HFFc6 (cell line): ENCODE measurements at regions not wholly inside any gene's neighbourhood (a gene's known extent, or its start where the extent isn't known, plus 50 kb on each side); places are given as distances from the start of the nearest gene placed in this dataset.

Experiments used
- DNase-seq: peaks from one replicate; pipeline ENCODE4 v3.0.0-alpha.2; 2018
- H3K27ac Mint-ChIP-seq: 2 replicates; pipeline ENCODE4 v1.8.0; 2020; ENCODE audit warnings: mild to moderate bottlenecking, mixed read lengths
- H3K27me3 Mint-ChIP-seq: 2 replicates; pipeline ENCODE4 v1.8.0; 2021; ENCODE audit warnings: mild to moderate bottlenecking, moderate library complexity, mixed read lengths; ENCODE audit not compliant: insufficient read depth
- H3K36me3 Mint-ChIP-seq: 2 replicates; pipeline ENCODE4 v1.8.0; 2021; ENCODE audit warnings: low read depth, mixed read lengths
- H3K4me1 Mint-ChIP-seq: 2 replicates; pipeline ENCODE4 v1.8.0; 2020; ENCODE audit warnings: low read depth, mixed read lengths
- H3K4me3 Mint-ChIP-seq: 2 replicates; pipeline ENCODE4 v1.8.0; 2020; ENCODE audit warnings: mild to moderate bottlenecking, moderate library complexity, mixed read lengths
- H3K9me3 Mint-ChIP-seq: 2 replicates; pipeline ENCODE4 v1.8.0; 2020; ENCODE audit warnings: mild to moderate bottlenecking, mixed read lengths
- CTCF ChIP-seq: fragments of 200-600 bp; sonication (generic); IDR thresholded peaks from 2 replicates; pipeline ENCODE4 v1.5.0; 2021; ENCODE audit warnings: antibody characterized with exemption, mild to moderate bottlenecking

GRCh38 chr22:46051646-46052045 is 74.7 kb upstream of the WNT7B start:
- peaks cover 3% of the 10 kb centered on the region for H3K27me3 Mint-ChIP-seq
- TF ChIP-seq CTCF: no peak
- no peaks in the 10 kb centered on the region; the same call in 1 of the 2 replicates for H3K36me3 Mint-ChIP-seq
- peak overlapping the region; percentile 91 for H3K27ac Mint-ChIP-seq
- peaks cover 45% of the 10 kb centered on the region for H3K4me1 Mint-ChIP-seq
- no peak for DNase-seq
- no peak overlapping the region for H3K4me3 Mint-ChIP-seq
- H3K9me3 Mint-ChIP-seq: no peaks in the 10 kb centered on the region

- H3K4me3 Mint-ChIP-seq: peak overlapping the region; percentile 92
- H3K9me3 Mint-ChIP-seq: no peaks in the 10 kb centered on the region
- TF ChIP-seq CTCF: no peak
- peak overlapping the region; percentile 91 for H3K27ac Mint-ChIP-seq
- DNase-seq: no peak
- no peaks in the 10 kb centered on the region; the same call in 1 of the 2 replicates for H3K36me3 Mint-ChIP-seq
- H3K27me3 Mint-ChIP-seq: peaks cover 3% of the 10 kb centered on the region
- peaks cover 52% of the 10 kb centered on the region for H3K4me1 Mint-ChIP-seq
These were observed 75.4 kb upstream of the WNT7B start for GRCh38 chr22:46052331-46052771.

GRCh38 chr22:46052801-46053562 is 76.0 kb upstream of the WNT7B start:
- Mint-ChIP-seq H3K4me1 (peaks cover 59% of the 10 kb centered on the region), H3K4me3 (peak overlapping the region; percentile 92), H3K36me3 (no peaks in the 10 kb centered on the region; the same call in 1 of the 2 replicates), H3K27me3 (peaks cover 3% of the 10 kb centered on the region), H3K27ac (peak overlapping the region; percentile 91), H3K9me3 (no peaks in the 10 kb centered on the region)
- DNase-seq: no peak
- no peak for TF ChIP-seq CTCF

- H3K4me1 Mint-ChIP-seq: peaks cover 65% of the 10 kb centered on the region
- peak overlapping the region; percentile 91 for H3K27ac Mint-ChIP-seq
- TF ChIP-seq CTCF: no peak
- no peaks in the 10 kb centered on the region for H3K9me3 Mint-ChIP-seq
- peaks cover 3% of the 10 kb centered on the region for H3K27me3 Mint-ChIP-seq
- no peak for DNase-seq
- H3K36me3 Mint-ChIP-seq: no peaks in the 10 kb centered on the region; the same call in 1 of the 2 replicates
- H3K4me3 Mint-ChIP-seq: peak overlapping the region; percentile 92
These were observed 76.7 kb upstream of the WNT7B start for GRCh38 chr22:46053563-46054090.

- no peaks in the 10 kb centered on the region for H3K9me3 Mint-ChIP-seq
- H3K4me3 Mint-ChIP-seq: peak overlapping the region; percentile 92
- H3K27me3 Mint-ChIP-seq: peaks cover 3% of the 10 kb centered on the region
- TF ChIP-seq CTCF: no peak
- H3K36me3 Mint-ChIP-seq: no peaks in the 10 kb centered on the region; the same call in none of the 2 replicates
- peaks cover 73% of the 10 kb centered on the region for H3K4me1 Mint-ChIP-seq
- peak; percentile 64 for DNase-seq
- H3K27ac Mint-ChIP-seq: peak overlapping the region; percentile 91
These were observed 77.4 kb upstream of the WNT7B start for GRCh38 chr22:46054091-46055073.
